Upper lobe of left lung (tissue), 4 donors: ENCODE measurements at regions not wholly inside any gene's neighbourhood (a gene's known extent, or its start where the extent isn't known, plus 50 kb on each side); places are given as distances from the start of the nearest gene placed in this dataset.

ENCODE experiments used
- EP300 ChIP-seq, 4 donors: sonication (generic); formaldehyde crosslinking; IDR thresholded peaks; one replicate each; pipeline ENCODE4 v1.5.1; 2017; ENCODE audit warnings: antibody characterized with exemption in 4 of 4, control low read depth in 2 of 4
- POLR2AphosphoS5 ChIP-seq, 2 donors: sonication (generic); formaldehyde crosslinking; IDR thresholded peaks; one replicate each; pipeline ENCODE4 v1.5.1; 2017; ENCODE audit warnings: antibody characterized with exemption in 2 of 2

GRCh38 chr1:4268889-4269284, 368.8 kb upstream of the C1orf174 start:
- TF ChIP-seq EP300 (IDR thresholded peaks at IDR 0.05) (no peak), POLR2AphosphoS5 (IDR thresholded peaks at IDR 0.05) (no peak)
